GM21381 (cell line): ENCODE measurements at regions not wholly inside any gene's neighbourhood (a gene's known extent, or its start where the extent isn't known, plus 50 kb on each side); places are given as distances from the start of the nearest gene placed in this dataset.
"Not testable (repeated sequence)": the region's sequence is repeated elsewhere in the genome, so short reads cannot be mapped to it uniquely, and the experiment has no call there.

Experiments
- ATAC-seq: cut with Tn5 transposase; IDR thresholded peaks from one replicate; pipeline ENCODE4 v1.9.1; 2021; ENCODE audit warnings: mild to moderate bottlenecking, moderate library complexity; ENCODE audit not compliant: unreplicated experiment

- ATAC-seq, result no peak
Observed at GRCh38 chr1:118479351-118479750, 294.3 kb upstream of the SPAG17 start.

- ATAC-seq, result no peak
Observed at GRCh38 chr1:118473825-118474224, 288.8 kb upstream of the SPAG17 start.

GRCh38 chr1:118464460-118464859, 279.4 kb upstream of the SPAG17 start:
- ATAC-seq, result not testable (repeated sequence)

GRCh38 chr1:118461154-118461553, 276.1 kb upstream of the SPAG17 start:
- no peak for ATAC-seq

- ATAC-seq, result no peak
Observed at GRCh38 chr1:118459871-118460270, 274.8 kb upstream of the SPAG17 start.

GRCh38 chr1:118453856-118454255, 268.8 kb upstream of the SPAG17 start:
- not testable (repeated sequence) for ATAC-seq

- ATAC-seq, result no peak
Observed at GRCh38 chr1:118445156-118445555, 260.1 kb upstream of the SPAG17 start.

GRCh38 chr1:118442214-118442613, 257.2 kb upstream of the SPAG17 start:
- no peak for ATAC-seq

- no peak for ATAC-seq
Observed at GRCh38 chr1:118437664-118438063, 252.6 kb upstream of the SPAG17 start.

GRCh38 chr1:118429856-118430255, 244.8 kb upstream of the SPAG17 start:
- ATAC-seq, result no peak

GRCh38 chr1:118421868-118422350, 236.9 kb upstream of the SPAG17 start:
- no peak for ATAC-seq

- ATAC-seq, result no peak
Observed at GRCh38 chr1:118404024-118404423, 219.0 kb upstream of the SPAG17 start.

GRCh38 chr1:118397496-118397859, 212.4 kb upstream of the SPAG17 start:
- no peak for ATAC-seq

- ATAC-seq, result no peak
Observed at GRCh38 chr1:118396829-118397495, 211.9 kb upstream of the SPAG17 start.

- no peak for ATAC-seq
Observed at GRCh38 chr1:118396279-118396678, 211.3 kb upstream of the SPAG17 start.

- ATAC-seq, result no peak
Observed at GRCh38 chr1:118395430-118395991, 210.5 kb upstream of the SPAG17 start.

- ATAC-seq, result no peak
Observed at GRCh38 chr1:118390955-118391354, 205.9 kb upstream of the SPAG17 start.

- ATAC-seq, result no peak
Observed at GRCh38 chr1:118388301-118388959, 203.4 kb upstream of the SPAG17 start.

- ATAC-seq, result no peak
Observed at GRCh38 chr1:118381197-118381869, 196.3 kb upstream of the SPAG17 start.

GRCh38 chr1:118377183-118377582, 192.2 kb upstream of the SPAG17 start:
- ATAC-seq, result not testable (repeated sequence)

GRCh38 chr1:118371612-118372011, 186.6 kb upstream of the SPAG17 start:
- ATAC-seq, result no peak

- ATAC-seq, result no peak
Observed at GRCh38 chr1:118370861-118371260, 185.8 kb upstream of the SPAG17 start.
